ENCODE measurements at regions not wholly inside any gene's neighbourhood (a gene's known extent, or its start where the extent isn't known, plus 50 kb on each side); places are given as distances from the start of the nearest gene placed in this dataset.
"Not testable (repeated sequence)": the region's sequence is repeated elsewhere in the genome, so short reads cannot be mapped to it uniquely, and the experiment has no call there.

DNA sequence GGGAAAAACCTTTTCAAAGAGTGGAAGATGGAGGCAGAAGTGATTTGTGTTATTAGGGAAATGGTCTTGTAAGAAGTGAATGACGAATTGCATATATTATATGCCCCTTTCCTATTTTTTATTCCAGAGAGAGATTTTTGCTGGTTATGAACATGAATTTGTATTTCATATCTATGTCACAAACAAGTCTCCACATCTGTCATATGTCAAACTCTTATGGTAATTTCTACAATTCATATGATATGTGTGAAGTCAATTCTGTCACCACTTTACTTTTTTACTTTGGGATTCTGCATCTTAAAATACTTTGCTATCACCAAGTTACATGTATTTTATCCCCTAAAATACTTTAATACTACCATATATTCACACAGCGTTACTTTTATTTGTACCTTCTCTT lies 594.2 kb upstream of the ARPP21 start:
- no peak for DNase-seq

DNA sequence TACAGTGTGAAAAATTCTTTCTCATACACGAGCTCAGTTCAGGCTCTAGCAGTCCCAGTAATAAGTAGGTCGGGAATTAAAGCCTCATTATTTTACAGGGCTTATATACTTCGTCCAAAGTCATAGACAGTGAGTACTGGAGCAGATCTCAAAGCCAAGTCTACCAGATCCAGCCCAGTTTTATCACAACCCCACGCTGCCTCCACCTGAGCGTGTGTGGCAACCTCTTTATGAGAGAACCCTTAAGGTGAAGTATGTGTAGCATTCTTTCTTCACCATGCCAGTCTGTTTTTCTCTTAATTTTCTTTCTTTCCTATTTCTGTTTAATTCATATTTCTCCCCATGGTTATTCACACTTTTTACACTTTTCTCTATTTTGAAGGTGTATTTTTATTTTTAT lies 574.6 kb upstream of the ARPP21 start:
- DNase-seq: no peak

DNA sequence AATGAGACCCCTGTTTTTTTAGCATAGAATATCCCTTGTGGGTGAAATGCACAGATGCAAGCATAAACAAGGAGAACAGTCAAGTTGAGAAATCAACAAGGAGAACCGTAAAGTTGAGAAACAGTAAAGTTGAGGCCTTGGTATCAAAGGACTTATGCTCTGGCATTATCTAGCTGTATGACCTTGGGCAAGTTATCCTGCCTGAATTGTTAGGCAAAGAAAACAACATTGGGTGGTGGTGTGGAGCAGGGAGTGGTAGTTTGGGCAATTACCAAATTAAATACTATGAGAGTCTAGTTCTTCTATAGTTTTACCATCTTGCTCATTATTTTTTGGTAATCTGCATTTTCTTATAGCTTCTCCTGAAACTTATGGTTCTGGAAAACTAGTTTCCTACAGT lies 573.4 kb upstream of the ARPP21 start:
- no peak for DNase-seq

DNA sequence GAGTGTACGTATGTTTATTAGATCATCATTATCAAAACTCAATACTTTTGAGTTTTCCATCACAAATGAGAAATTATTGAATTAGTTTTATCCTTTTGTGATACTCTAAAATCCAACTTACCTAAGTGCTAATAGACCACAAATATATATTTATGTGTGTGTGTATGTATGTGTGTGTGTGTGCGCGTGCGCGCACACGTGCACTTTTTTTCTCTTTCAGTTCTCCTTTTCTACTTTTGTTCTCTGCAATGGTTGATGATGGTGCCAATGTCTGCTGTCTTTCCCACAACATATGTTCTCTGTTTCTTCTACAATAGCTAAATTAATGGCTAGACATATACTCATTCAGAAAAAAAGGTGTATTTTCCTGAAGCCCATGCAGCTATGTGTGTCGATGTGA lies 571.6 kb upstream of the ARPP21 start:
- no peak for DNase-seq

DNA sequence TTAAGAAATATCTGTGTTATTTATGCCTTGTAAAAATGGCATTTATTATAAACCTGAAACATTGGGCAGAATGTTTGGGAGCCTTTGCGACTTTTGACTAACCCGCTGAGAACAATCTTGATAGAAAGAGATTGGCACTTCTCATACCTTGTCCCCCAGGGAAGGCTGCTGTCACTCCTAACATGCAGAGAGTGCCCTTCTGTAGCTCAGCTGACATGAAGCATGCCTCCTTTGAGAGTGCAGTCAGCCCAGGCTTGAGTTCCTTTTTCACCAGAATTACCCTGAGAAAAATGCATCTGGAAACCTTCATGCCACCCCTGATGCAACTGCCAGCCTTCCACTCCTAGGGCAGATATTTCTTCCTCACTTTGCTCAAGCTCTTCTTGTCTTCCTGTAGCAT lies 569.2 kb upstream of the ARPP21 start:
- no peak for DNase-seq

DNA sequence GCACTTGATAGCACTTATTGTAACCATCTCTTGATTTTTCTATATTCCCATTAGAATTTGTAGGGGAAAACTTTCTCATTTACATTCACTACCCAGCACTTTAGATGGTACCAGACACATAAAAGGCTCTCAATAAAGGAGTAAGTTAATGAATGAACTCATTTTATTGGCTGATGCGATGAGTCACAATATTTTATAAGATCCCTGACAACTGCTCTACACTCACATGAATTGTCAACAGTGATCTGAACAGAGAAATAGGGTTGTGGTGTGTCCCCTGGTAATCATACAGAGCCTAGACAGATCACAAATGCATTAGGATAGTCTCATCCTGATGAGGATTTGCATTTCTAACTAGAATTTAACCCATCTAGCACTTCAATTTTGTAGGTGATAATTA lies 567.6 kb upstream of the ARPP21 start:
- DNase-seq: no peak

DNA sequence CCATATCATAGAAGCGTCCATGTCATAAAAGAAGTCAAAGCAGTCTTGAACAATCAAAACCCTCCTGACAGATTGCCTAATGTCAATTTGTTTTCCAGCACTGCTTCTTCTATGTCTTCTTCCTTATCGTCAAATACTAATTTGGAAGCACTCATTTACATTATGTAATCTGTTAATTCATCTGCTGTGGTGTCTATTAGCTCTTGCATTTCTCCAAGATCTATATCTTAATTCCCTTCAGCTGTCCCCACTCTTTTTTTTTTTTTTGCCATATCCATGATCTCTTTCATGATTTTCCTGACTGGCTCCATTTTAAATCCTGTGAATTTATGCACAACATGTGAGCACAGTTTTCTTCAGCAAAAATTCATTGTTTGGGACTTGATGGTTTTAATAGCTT lies 560.5 kb upstream of the ARPP21 start:
- no peak for DNase-seq

DNA sequence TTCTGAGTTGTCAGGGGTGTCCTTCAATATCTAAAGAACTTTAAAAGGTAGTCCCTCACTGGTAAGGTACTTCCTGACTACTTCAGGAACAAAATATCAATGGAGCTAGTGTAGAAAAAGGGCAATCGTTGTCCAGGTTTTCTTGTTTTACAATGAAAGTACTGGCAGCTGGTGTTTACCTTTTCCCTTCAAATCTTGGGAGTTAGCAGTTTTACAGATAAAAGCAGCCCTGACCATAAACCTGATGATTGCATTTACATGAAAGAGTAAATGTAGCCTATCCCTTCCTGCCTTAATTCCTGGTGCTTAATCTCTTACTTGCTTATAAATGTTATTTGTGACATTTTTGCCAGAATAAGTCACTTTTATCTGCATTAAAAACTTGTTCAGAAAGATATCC lies 559.9 kb upstream of the ARPP21 start:
- no peak for DNase-seq

DNA sequence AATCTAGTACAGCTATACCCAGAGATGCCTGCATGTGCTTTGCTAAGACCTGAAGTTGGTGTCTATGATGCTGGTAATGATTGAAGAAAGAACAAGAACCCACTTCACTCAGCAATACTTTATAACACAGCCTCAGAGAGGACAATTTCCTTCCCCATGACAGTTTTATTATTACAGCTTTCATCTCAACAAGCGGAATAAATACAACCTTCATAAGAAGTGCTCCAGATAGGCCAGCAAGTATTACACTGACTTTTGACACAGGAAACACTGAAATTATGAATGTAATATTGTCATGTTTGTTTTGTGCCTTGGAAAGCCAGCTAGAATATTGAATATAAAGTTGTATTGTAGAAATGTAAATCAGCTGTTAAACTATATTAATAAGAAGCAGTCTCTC lies 557.4 kb upstream of the ARPP21 start:
- DNase-seq: no peak

DNA sequence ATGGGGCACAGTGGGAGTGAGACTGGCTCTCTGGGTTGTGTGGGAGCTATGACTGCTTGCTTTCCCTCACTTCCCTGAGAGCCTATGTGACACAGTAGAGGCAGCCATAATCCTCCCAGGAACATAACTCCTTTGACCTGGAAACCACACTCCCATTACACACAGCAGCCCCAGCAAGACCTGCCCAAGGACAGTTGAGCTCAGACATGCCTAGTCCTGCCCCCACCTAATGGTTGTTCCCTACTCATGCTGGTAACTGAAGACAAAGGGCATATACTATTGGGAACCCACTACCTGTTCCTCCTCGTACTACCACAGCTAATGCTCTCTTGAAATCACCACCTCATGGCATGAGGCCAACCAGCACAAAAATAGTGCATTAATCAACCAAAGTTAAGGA lies 550.4 kb upstream of the ARPP21 start:
- no peak for DNase-seq

DNA sequence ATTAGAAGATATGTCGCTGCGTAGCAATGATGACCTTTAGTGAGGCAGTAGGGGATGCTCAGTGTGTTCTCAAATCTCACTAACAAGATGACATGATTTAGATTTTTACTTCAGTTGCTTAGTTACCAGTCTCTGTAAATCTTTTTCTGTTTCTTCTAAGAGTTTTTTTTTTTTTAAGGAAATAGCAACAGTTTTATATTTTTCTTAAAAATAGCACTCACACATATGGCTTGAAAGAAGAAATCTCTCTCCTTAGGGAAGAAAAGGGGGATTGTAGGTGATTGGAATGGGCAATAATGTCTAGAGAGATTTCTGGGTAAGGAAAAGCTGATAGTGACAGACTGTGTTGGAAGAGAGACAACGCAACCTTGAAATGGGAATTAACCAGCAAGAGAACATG lies 524.6 kb upstream of the ARPP21 start:
- DNase-seq: no peak

DNA sequence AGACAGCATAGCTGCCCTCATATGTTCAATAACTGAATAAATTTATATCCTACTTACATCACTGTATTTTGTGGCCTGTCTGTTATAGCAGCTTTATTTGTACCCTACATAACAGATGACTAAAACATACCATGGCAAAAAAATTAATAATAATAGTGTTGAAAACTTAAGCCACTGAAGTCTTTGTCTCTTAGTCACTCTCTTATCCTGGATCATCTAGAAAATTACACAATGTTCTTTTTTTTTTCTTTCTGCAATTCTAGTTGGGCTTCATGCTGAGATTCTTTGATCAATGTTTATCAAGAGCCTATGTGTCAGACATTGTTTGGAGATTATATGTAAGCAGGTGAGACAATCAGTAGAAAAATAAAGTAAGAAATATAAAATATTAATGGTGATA lies 519.3 kb upstream of the ARPP21 start:
- DNase-seq: no peak

DNA sequence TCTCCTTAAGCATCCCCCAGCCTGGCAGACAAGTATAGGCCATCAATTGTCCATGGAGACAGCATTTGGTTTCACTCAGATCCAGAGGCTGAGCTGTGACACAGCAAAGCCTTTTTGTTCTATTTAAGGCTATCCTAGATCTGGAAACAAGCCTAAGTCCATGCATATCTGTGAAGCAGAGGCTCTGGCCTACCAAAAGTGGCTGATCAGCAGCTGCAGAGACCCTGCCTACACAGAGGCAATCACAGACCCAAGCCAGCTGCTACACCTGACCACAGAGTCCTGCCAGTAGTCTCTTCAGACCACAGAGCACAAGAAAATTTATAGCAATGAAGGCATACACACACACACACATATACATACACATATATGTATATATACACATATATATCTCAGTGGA lies 501.7 kb upstream of the ARPP21 start:
- no peak for DNase-seq

DNA sequence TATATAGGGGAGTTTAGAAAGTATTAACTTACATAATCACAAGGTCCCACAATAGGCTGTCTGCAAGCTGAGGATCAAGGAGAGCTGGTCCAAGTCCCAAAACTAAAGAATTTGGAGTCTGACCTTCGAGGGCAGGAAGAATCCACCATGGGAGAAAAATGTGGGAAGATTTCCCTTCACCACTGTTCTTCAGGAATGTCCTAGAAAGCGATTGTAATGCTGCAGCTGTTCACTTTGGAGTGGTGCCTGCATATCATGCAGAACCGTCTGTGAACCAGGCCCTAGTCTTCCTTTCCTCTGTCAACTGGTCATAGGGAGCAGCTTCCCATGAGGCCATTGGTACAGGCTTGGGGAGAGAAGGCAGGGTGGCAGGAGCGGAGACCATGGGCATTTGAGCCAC lies 497.9 kb upstream of the ARPP21 start:
- DNase-seq: no peak

DNA sequence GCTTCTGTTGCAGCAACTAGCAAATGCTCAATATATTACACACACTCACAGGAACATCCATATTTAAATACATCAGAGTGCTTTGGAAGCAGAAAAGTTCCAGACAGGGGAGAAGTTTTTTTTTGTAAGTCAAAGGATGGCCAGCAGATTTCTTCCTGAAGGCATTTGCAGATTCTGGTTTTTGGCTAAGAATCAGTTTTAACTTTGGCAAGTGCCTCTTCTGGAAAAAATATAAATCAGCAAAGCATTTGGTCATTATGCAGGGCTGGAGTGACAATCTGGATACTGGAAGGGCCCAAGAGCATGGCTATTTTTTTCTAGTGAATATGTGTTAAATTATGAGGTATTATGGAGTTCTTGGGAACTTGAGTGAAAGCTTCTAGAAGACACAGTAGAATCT lies 495.3 kb upstream of the ARPP21 start:
- DNase-seq: no peak

DNA sequence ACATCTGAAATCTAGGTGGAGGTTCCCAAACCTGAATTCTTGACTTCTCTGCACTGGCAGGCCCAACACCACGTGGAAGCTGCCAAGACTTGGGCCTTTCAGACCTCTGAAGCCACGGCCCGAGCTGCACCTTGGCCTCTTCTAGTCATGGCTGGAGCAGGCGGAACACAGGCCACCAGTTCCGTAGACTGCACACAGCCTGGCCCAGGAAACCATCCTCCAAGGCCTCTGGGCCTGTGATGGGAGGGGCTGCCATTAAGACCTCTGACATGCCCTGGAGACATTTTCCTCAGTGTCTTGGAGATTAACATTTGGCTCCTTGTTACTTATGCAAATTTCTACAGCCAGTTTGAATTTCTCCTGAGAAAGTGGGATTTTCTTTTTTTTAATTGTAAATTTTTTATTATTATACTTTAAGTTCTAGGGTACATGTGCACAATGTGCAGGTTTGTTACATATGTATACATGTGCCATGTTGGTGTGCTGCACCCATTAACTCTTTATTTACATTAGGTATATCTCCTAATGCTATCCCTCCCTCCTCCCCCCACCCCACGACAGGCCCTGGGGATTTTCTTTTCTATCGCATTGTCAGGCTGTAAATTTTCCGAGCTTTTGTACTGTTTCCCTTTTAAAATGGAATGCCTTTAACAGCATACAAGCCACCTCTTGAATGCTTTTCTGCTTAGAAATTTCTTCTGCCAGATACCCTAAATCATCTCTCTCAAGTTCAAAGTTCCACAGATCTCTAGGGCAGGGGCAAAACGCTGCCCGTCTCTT lies 492.9 kb upstream of the ARPP21 start:
- not testable (repeated sequence) for DNase-seq

DNA sequence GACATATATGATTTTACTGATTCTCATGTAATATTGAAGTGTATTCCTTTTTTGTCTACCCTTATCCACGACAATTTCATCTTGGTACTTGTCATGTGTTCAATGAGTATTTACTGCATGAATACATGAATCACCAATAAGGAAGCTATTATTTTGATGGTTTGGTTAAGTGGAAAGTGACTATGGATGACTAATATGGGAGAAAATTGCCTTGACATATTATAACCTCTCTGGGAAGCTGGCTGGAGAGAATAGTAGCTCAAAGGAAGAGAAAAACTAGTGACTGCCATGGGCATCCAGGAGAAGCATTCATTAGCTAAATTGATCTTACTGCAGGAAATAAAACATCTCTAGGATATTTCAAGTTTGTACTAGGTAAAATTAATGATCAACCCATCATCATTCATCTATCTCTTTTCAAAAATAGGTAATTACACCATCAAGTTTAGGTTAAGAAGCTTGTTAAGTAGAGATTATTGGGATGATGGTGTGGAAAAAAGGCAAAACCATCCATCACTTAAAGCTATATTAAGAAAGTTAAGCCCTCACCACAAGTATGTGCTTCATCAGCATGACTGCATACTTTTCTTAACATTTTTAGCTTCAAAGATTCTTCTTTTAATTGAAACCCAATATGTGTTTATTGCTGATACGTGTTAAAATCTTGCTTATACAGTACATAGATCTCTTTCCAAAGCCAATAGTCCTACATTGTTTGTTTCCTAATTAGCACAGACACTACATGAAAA lies 455.2 kb upstream of the ARPP21 start:
- DNase-seq: no peak

DNA sequence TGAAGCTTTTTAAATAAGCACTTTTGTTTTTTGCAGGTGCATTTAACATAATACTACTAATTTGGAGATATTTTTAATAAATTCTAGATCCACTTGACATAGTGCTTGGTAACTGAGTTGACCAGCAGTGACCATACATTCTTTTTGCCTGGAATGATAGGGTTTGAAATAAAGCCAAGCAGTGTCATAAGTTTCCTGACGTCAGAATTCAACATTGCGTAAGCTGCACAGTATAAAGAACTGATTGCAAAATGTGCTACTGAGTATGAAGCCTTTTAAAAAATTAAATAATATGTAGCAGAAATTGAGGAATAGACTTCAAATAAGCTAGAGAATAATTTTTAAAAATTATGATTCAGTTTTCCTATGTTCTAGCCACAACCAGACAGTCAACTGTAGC lies 454.6 kb upstream of the ARPP21 start:
- DNase-seq: no peak

DNA sequence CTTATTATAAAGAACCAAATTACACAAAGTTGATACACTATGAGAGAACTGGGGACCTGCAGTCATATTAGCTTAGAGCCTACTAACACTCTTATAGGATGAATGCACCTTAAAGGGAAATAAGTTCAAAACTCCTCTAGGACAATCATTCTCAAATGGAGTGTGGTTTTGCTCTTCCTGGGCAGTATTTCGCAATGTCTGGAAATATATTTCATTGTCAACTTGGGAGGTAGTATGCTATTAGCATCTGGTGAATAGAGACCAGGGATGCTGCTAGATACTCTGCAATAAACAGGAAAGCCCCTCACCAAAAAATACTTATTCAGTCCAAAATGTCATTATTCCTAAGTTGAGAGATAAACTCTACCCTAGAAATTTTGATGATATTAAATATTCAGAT lies 451.4 kb upstream of the ARPP21 start:
- no peak for DNase-seq

DNA sequence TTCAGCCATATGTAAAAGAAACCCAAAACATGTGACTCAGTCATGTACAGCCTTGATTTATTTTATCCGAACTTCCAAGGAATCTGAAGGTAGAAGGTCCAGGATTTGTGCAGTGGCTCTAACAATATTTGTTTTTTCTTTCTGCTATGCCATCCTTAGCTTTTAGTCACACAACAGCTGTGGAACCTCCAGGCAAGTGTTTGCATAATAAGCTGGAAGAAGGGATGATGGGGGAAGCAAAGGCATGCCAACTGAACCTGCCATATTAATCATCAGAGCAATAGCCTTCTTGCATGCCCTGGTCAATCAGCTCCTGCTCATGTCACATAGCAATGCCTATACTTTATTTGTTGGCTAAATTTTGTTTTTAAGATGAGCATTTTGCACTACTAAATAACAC lies 444.7 kb upstream of the ARPP21 start:
- DNase-seq: no peak

DNA sequence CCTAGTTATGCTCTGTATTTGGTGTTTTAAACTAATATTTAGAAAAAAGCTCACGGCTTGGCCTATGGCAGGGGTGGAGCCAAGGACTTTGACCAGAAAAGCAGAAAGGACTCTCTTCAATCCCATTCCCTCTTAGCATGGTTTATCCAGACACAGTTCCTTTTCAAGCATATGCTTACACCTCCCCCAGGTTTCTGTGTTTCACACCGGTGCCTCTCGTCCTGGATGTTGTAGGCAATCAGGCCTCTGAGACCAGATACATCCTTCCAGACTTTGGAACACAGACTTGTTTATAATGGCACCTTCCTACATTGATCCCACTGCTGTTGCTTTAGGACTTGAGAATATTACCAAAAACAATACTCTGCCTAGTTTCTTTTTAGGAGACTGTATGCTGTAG lies 440.5 kb upstream of the ARPP21 start:
- DNase-seq: no peak

DNA sequence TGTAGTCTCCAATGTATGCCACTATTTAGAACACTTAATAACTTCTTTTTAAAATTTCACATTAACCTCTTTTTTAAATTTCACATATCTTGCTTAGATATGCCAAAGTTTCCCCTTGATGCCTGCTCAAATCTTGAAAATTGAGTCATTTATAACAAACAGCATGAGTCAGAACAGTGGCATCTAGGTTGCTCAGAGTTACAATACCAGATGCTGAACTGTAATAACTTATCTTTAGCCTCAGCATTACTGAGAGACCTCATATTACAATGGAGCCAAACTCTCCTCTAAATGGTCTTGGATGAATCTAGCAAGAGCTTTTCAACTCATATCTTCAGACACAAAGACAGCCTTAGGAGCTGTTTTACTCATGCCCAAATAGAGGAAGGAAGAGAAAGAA lies 439.3 kb upstream of the ARPP21 start:
- DNase-seq: no peak

DNA sequence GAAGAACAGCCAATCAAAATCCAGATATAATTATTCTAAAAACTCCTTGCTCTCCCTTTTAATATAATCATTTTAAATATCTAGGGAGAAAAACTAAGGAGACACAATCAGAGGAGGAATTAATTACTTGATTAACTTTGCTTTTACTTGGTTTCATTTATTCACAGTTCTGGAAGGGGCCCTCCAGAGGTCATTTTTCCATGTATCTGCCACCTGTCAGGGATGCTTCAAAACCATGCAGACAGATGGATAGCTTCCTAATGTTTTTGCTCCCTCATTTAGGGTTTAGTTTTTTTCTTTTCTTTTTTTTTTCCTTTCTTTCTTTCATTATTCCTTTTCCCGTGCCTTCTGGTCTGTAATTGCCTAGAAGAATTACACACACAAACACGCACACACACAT lies 438.1 kb upstream of the ARPP21 start:
- no peak for DNase-seq

DNA sequence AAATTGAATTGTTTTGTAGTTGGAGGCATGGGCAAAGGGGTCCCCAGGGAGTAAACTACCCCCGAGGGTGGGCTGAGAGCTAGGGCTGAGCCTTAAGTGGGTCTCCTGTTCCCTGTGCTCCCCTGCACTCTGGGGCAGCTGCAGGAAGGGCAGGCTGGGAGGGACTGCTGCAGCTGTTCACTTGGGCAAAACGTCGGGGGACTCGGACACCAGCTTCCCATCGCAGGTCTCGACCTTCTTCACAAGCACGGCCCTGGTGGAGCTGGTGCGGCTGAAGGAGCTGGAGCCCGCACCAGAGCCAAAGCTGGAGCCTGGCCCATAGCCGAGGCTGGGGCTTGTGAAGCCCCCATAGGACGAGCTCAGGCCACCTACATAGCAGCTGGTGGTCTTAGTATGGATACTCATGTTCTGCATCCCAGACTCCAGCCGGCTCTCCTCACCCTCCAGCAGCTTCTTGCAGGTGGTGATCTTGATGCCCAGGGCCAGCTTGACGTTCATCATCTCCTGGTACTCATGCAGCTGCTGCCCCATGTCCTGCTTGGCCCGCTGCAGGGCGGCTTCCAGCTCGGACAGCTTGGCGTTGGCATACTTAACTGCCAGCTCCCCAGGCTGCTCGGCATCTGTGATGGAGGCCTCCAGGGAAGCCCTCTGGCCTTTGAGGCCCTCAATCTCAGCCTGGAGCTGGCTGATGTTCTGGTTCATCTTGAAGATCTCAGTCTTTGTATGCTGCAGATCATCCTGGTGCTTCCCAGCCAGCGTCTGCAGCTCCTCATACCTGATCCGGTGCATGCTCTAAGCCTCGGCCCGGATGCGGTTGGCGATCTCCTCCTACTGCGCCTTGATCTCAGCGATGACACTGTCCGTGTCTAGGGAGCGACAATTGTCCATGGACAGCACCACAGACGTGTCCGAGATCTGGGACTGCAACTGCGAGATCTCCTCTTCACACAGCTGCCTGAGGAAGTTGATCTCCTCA lies 423.5 kb upstream of the ARPP21 start:
- DNase-seq: no peak
